ENCODE measurements at regions not wholly inside any gene's neighbourhood (a gene's known extent, or its start where the extent isn't known, plus 50 kb on each side); places are given as distances from the start of the nearest gene placed in this dataset.

- Histone ChIP-seq H3K27me3 (ENCODE audit: control insufficient read depth in 1 of 2, insufficient read depth in 2 of 2, low read length in 2 of 2) (no peaks in the 10 kb centered on the region), H3K4me1 (ENCODE audit: control insufficient read depth in 2 of 2, insufficient read depth in 2 of 2, low read length in 1 of 2) (no peaks in the 10 kb centered on the region), H3K9me3 (ENCODE audit: control insufficient read depth in 2 of 2, insufficient read depth in 1 of 2, low read depth in 1 of 2, low read length in 1 of 2) (no peaks in the 10 kb centered on the region), H3K27ac (ENCODE audit: low read depth in 2 of 2, low read length in 1 of 2) (no peak overlapping the region), H3K36me3 (ENCODE audit: control insufficient read depth in 2 of 2, insufficient read depth in 2 of 2, low read length in 1 of 2) (no peaks in the 10 kb centered on the region), H3K4me3 (ENCODE audit: low read depth in 1 of 2, low read length in 2 of 2) (no peak overlapping the region)
- 93 to 96% methylated on average over 4 of the region's 4 CpGs for WGBS, 2 donors
Measured at GRCh38 chrX:9160698-9161329, 126.9 kb upstream of the FAM9B start.

DNA sequence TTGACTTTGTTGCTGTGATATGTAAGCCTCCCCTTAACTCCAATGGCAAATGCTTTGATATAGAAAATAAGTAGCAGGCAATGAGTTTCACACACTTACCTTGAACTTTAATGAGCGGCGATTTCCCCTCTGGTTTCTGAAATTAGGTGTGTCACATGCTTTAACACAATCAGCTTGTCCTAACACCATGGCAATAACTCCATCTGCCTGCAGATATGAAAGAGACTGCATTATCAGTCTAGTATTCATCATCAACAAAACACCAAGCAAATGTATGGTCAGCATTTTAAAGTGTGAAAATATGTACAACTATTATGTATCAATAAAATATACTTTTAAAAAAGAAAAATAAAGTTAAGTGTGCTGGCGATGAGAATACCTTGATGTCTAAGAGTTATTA is 128.8 kb upstream of the FAM9B start:
- no peaks in the 10 kb centered on the region for H3K36me3 ChIP-seq (ENCODE audit: control insufficient read depth in 2 of 2, insufficient read depth in 2 of 2, low read length in 1 of 2)
- H3K27me3 ChIP-seq (ENCODE audit: control insufficient read depth in 1 of 2, insufficient read depth in 2 of 2, low read length in 2 of 2), result no peaks in the 10 kb centered on the region
- H3K4me3 ChIP-seq (ENCODE audit: low read depth in 1 of 2, low read length in 2 of 2), result no peak overlapping the region
- no peak overlapping the region for H3K27ac ChIP-seq (ENCODE audit: low read depth in 2 of 2, low read length in 1 of 2)
- H3K9me3 ChIP-seq (ENCODE audit: control insufficient read depth in 2 of 2, insufficient read depth in 1 of 2, low read depth in 1 of 2, low read length in 1 of 2), result no peaks in the 10 kb centered on the region
- no peaks in the 10 kb centered on the region for H3K4me1 ChIP-seq (ENCODE audit: control insufficient read depth in 2 of 2, insufficient read depth in 2 of 2, low read length in 1 of 2)
- 79 to 88% methylated on average over 3 of the region's 3 CpGs for WGBS, 2 donors

DNA sequence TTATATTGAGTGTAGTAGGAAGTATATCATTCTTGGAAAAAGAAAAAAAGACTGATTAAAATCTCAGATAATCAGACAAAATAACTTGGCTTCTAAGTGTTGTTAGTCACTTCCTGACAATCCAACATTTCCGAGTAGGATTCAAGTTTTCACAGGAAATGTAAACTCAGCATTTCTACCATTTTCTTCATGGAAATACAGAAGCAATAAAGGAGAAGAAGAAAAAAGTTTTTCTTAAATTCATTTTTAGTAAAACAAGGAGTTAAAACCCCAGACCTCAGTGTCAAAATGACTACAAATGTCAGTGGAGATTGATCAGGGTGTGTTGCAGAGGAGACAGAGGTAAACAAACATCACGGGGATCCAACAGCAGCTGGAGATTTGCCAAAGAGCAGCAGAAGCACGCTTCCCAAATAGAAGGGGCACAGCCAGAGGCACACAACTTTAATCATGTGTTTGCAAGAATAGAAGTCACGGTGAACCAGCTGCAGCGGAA is 129.3 kb upstream of the FAM9B start:
- H3K4me3 ChIP-seq (ENCODE audit: low read depth in 1 of 2, low read length in 2 of 2), result no peak overlapping the region
- no peaks in the 10 kb centered on the region for H3K9me3 ChIP-seq (ENCODE audit: control insufficient read depth in 2 of 2, insufficient read depth in 1 of 2, low read depth in 1 of 2, low read length in 1 of 2)
- H3K27me3 ChIP-seq (ENCODE audit: control insufficient read depth in 1 of 2, insufficient read depth in 2 of 2, low read length in 2 of 2), result no peaks in the 10 kb centered on the region
- 22 to 24% methylated on average over 5 of the region's 5 CpGs for WGBS, 2 donors
- no peaks in the 10 kb centered on the region for H3K36me3 ChIP-seq (ENCODE audit: control insufficient read depth in 2 of 2, insufficient read depth in 2 of 2, low read length in 1 of 2)
- no peaks in the 10 kb centered on the region for H3K4me1 ChIP-seq (ENCODE audit: control insufficient read depth in 2 of 2, insufficient read depth in 2 of 2, low read length in 1 of 2)
- H3K27ac ChIP-seq (ENCODE audit: low read depth in 2 of 2, low read length in 1 of 2), result no peak overlapping the region

DNA sequence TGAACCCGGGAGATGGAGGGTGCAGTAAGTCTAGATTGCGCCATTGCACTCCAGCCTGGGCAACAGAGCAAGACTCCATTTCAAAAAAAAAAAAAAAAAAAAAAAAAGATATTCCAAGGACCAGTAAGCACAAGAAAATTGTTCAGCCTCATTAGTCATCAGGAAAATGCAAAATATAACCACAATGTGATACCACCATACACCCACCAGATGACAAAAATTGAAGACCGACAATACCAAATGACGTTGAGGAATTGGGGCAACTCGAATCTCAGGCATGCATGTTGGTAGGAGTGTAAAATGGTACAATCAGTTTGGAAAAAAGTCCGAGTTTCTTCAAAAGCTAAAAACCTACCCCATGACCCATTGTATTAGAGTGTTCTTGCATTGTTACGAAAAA is 130.2 kb upstream of the FAM9B start:
- WGBS, 2 donors, result 84 to 91% methylated on average over 7 of the region's 7 CpGs
- Histone ChIP-seq H3K4me3 (ENCODE audit: low read depth in 1 of 2, low read length in 2 of 2) (no peak overlapping the region), H3K9me3 (ENCODE audit: control insufficient read depth in 2 of 2, insufficient read depth in 1 of 2, low read depth in 1 of 2, low read length in 1 of 2) (no peaks in the 10 kb centered on the region), H3K27me3 (ENCODE audit: control insufficient read depth in 1 of 2, insufficient read depth in 2 of 2, low read length in 2 of 2) (no peaks in the 10 kb centered on the region), H3K36me3 (ENCODE audit: control insufficient read depth in 2 of 2, insufficient read depth in 2 of 2, low read length in 1 of 2) (no peaks in the 10 kb centered on the region), H3K27ac (ENCODE audit: low read depth in 2 of 2, low read length in 1 of 2) (no peak overlapping the region), H3K4me1 (ENCODE audit: control insufficient read depth in 2 of 2, insufficient read depth in 2 of 2, low read length in 1 of 2) (no peaks in the 10 kb centered on the region)

GRCh38 chrX:9164533-9165426 is 130.9 kb upstream of the FAM9B start:
- WGBS, 2 donors, result 84 to 88% methylated on average over 11 of the region's 11 CpGs
- no peaks in the 10 kb centered on the region for H3K27me3 ChIP-seq (ENCODE audit: control insufficient read depth in 1 of 2, insufficient read depth in 2 of 2, low read length in 2 of 2)
- no peak overlapping the region for H3K4me3 ChIP-seq (ENCODE audit: low read depth in 1 of 2, low read length in 2 of 2)

GRCh38 chrX:9166584-9166944 is 132.6 kb upstream of the FAM9B start:
- no peak overlapping the region for H3K27ac ChIP-seq (ENCODE audit: low read depth in 2 of 2, low read length in 1 of 2)
- WGBS, 2 donors, result 77 to 80% methylated on average over 1 of the region's 1 CpG
- H3K9me3 ChIP-seq (ENCODE audit: control insufficient read depth in 2 of 2, insufficient read depth in 1 of 2, low read depth in 1 of 2, low read length in 1 of 2), result no peaks in the 10 kb centered on the region
- no peak overlapping the region for H3K4me3 ChIP-seq (ENCODE audit: low read depth in 1 of 2, low read length in 2 of 2)
- no peaks in the 10 kb centered on the region for H3K4me1 ChIP-seq (ENCODE audit: control insufficient read depth in 2 of 2, insufficient read depth in 2 of 2, low read length in 1 of 2)
- H3K36me3 ChIP-seq (ENCODE audit: control insufficient read depth in 2 of 2, insufficient read depth in 2 of 2, low read length in 1 of 2), result no peaks in the 10 kb centered on the region
- H3K27me3 ChIP-seq (ENCODE audit: control insufficient read depth in 1 of 2, insufficient read depth in 2 of 2, low read length in 2 of 2), result no peaks in the 10 kb centered on the region

More at GRCh38 chrX:9164533-9165426, 130.9 kb upstream of the FAM9B start:
- Histone ChIP-seq H3K9me3 (ENCODE audit: control insufficient read depth in 2 of 2, insufficient read depth in 1 of 2, low read depth in 1 of 2, low read length in 1 of 2) (no peaks in the 10 kb centered on the region), H3K4me1 (ENCODE audit: control insufficient read depth in 2 of 2, insufficient read depth in 2 of 2, low read length in 1 of 2) (no peaks in the 10 kb centered on the region), H3K36me3 (ENCODE audit: control insufficient read depth in 2 of 2, insufficient read depth in 2 of 2, low read length in 1 of 2) (no peaks in the 10 kb centered on the region), H3K27ac (ENCODE audit: low read depth in 2 of 2, low read length in 1 of 2) (no peak overlapping the region)

GRCh38 chrX:9171841-9172463 is 138.0 kb upstream of the FAM9B start:
- WGBS, 2 donors, result 73 to 83% methylated on average over 7 of the region's 7 CpGs
- no peaks in the 10 kb centered on the region for H3K9me3 ChIP-seq (ENCODE audit: control insufficient read depth in 2 of 2, insufficient read depth in 1 of 2, low read depth in 1 of 2, low read length in 1 of 2)

DNA sequence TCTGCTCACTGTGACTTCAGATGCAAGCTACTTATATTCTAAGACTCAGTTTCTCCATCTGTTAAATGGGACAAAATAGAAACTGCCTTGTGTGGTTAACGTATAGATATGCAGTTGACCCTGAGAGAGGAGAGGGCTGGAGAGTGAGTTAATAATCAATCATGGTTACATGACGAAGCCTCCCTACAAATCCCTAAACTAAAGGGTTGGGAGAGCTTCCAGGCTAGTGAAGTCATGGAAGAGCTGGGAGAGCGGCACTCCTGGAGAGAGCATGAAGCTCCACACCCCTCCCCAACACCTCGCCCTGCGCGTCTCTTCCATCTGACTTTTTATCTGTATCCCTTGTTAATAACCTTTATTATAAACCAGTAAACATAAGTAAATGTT is 138.5 kb upstream of the FAM9B start:
- no peaks in the 10 kb centered on the region for H3K36me3 ChIP-seq (ENCODE audit: control insufficient read depth in 2 of 2, insufficient read depth in 2 of 2, low read length in 1 of 2)
- no peaks in the 10 kb centered on the region for H3K4me1 ChIP-seq (ENCODE audit: control insufficient read depth in 2 of 2, insufficient read depth in 2 of 2, low read length in 1 of 2)
- H3K27ac ChIP-seq (ENCODE audit: low read depth in 2 of 2, low read length in 1 of 2), result no peak overlapping the region
- no peaks in the 10 kb centered on the region for H3K27me3 ChIP-seq (ENCODE audit: control insufficient read depth in 1 of 2, insufficient read depth in 2 of 2, low read length in 2 of 2)
- no peaks in the 10 kb centered on the region for H3K9me3 ChIP-seq (ENCODE audit: control insufficient read depth in 2 of 2, insufficient read depth in 1 of 2, low read depth in 1 of 2, low read length in 1 of 2)
- no peak overlapping the region for H3K4me3 ChIP-seq (ENCODE audit: low read depth in 1 of 2, low read length in 2 of 2)
- 71 to 88% methylated on average over 6 of the region's 6 CpGs for WGBS, 2 donors

More at GRCh38 chrX:9171841-9172463, 138.0 kb upstream of the FAM9B start:
- Histone ChIP-seq H3K36me3 (ENCODE audit: control insufficient read depth in 2 of 2, insufficient read depth in 2 of 2, low read length in 1 of 2) (no peaks in the 10 kb centered on the region), H3K27me3 (ENCODE audit: control insufficient read depth in 1 of 2, insufficient read depth in 2 of 2, low read length in 2 of 2) (no peaks in the 10 kb centered on the region), H3K27ac (ENCODE audit: low read depth in 2 of 2, low read length in 1 of 2) (no peak overlapping the region), H3K4me1 (ENCODE audit: control insufficient read depth in 2 of 2, insufficient read depth in 2 of 2, low read length in 1 of 2) (no peaks in the 10 kb centered on the region), H3K4me3 (ENCODE audit: low read depth in 1 of 2, low read length in 2 of 2) (no peak overlapping the region)

DNA sequence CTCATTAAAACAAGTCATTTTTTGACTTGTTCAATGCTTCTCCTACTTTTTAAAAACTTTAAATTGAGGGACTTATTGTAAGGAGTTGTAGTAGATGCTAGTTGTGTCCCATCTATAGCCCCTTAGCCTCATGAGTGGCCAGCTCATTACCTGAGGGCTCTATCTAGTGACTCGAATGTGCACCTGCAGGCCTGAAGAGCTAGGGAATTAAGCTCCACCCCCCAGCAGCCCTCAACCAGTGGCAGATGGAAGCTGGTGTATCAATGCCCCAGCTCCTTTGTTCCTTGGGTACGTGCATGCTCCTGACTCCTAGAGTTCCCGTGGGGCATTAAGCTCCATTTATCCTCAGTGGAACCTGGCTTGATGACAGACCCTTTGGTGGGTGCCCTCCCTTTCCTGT is 146.7 kb upstream of the FAM9B start:
- H3K9me3 ChIP-seq (ENCODE audit: control insufficient read depth in 2 of 2, insufficient read depth in 1 of 2, low read depth in 1 of 2, low read length in 1 of 2), result no peaks in the 10 kb centered on the region
- WGBS, 2 donors, result 58 to 82% methylated on average over 3 of the region's 3 CpGs
- no peaks in the 10 kb centered on the region for H3K4me1 ChIP-seq (ENCODE audit: control insufficient read depth in 2 of 2, insufficient read depth in 2 of 2, low read length in 1 of 2)
- H3K27me3 ChIP-seq (ENCODE audit: control insufficient read depth in 1 of 2, insufficient read depth in 2 of 2, low read length in 2 of 2), result no peaks in the 10 kb centered on the region
- H3K27ac ChIP-seq (ENCODE audit: low read depth in 2 of 2, low read length in 1 of 2), result no peak overlapping the region
- no peak overlapping the region for H3K4me3 ChIP-seq (ENCODE audit: low read depth in 1 of 2, low read length in 2 of 2)
- no peaks in the 10 kb centered on the region for H3K36me3 ChIP-seq (ENCODE audit: control insufficient read depth in 2 of 2, insufficient read depth in 2 of 2, low read length in 1 of 2)
